K562 (cell line): ENCODE measurements at regions not wholly inside any gene's neighbourhood (a gene's known extent, or its start where the extent isn't known, plus 50 kb on each side); places are given as distances from the start of the nearest gene placed in this dataset.

Source experiments
- ATF6 ChIP-seq: sonication (generic); formaldehyde crosslinking; IDR thresholded peaks from 2 replicates; pipeline ENCODE4 v1.4.0; 2020; ENCODE audit warnings: mild to moderate bottlenecking, missing genetic modification reagents
- ELF4 ChIP-seq: fragments of 450-650 bp; formaldehyde crosslinking; IDR thresholded peaks from 2 replicates; pipeline ENCODE4 v1.4.0; 2022; ENCODE audit warnings: missing genetic modification characterization
- NCOR1 ChIP-seq: fragments of 450-650 bp; IDR thresholded peaks from 2 replicates; pipeline ENCODE4 v1.6.1; 2016; ENCODE audit warnings: mild to moderate bottlenecking, moderate library complexity
- NEUROD1 ChIP-seq: fragments of 150-350 bp; IDR thresholded peaks from 2 replicates; pipeline ENCODE4 v1.6.1; 2014; ENCODE audit warnings: borderline replicate concordance, low read length, low read depth; ENCODE audit not compliant: partially characterized antibody
- NFXL1 ChIP-seq: fragments of 450-650 bp; formaldehyde crosslinking; IDR thresholded peaks from 2 replicates; pipeline ENCODE4 v1.4.0; 2021; ENCODE audit warnings: mild to moderate bottlenecking
- SAP30 ChIP-seq: fragments of 200-600 bp; sonication (generic); IDR thresholded peaks from 2 replicates; pipeline ENCODE4 v1.6.1; 2012; ENCODE audit warnings: borderline replicate concordance, low read depth, mild to moderate bottlenecking, moderate library complexity, low read length, control low read depth, inconsistent platforms; ENCODE audit not compliant: insufficient read depth, poor library complexity, severe bottlenecking
- SPI1 ChIP-seq: IDR thresholded peaks from 2 replicates; pipeline ENCODE4 v1.6.1; 2011; ENCODE audit warnings: low read depth, low read length, control low read depth, borderline replicate concordance
- ZC3H8 ChIP-seq: fragments of 450-650 bp; IDR thresholded peaks from 2 replicates; pipeline ENCODE4 v1.6.1; 2017
- ZNF174 ChIP-seq: fragments of 250-450 bp; sonication (Bioruptor Pico); IDR thresholded peaks from 2 replicates; pipeline ENCODE4 v1.4.0; 2020; ENCODE audit warnings: mild to moderate bottlenecking
- ZNF217 ChIP-seq: sonication (generic); formaldehyde crosslinking; IDR thresholded peaks from 2 replicates; pipeline ENCODE4 v1.8.0; 2022; ENCODE audit warnings: mild to moderate bottlenecking, missing genetic modification reagents
- ZNF24 ChIP-seq: fragments of 450-650 bp; IDR thresholded peaks from 2 replicates; pipeline ENCODE4 v1.6.1; 2016
- ZNF384 ChIP-seq: IDR thresholded peaks from 2 replicates; pipeline ENCODE4 v1.6.1; 2012; ENCODE audit warnings: low read depth, low read length, improper control_type of control experiment
- ZNF436 ChIP-seq: fragments of 250-450, 450-650 bp; sonication (Bioruptor Pico); formaldehyde crosslinking; IDR thresholded peaks from 2 replicates; pipeline ENCODE4 v1.7.0; 2020; ENCODE audit warnings: mild to moderate bottlenecking
- ZNF584 ChIP-seq: fragments of 200-800 bp; sonication (Bioruptor generic); IDR thresholded peaks from 2 replicates; pipeline ENCODE4 v1.6.1; 2016; ENCODE audit warnings: low read depth, mild to moderate bottlenecking, missing genetic modification characterization, missing compliant biosample characterization
- TF ChIP-seq, protein P1 (sequence below): sonication (generic); formaldehyde crosslinking; IDR thresholded peaks from 2 replicates; pipeline ENCODE4 v1.8.0; 2022; ENCODE audit warnings: missing genetic modification reagents, mild to moderate bottlenecking, borderline replicate concordance
- TF ChIP-seq, protein P2 (sequence below), 3 experiments: fragments of 200-800 bp in 1 of 3; fragments of 250-450 bp in 1 of 3; fragments of 450-650 bp in 1 of 3; sonication (Bioruptor Pico) in 1 of 3; sonication (Bioruptor generic) in 1 of 3; formaldehyde crosslinking in 1 of 3; IDR thresholded peaks; 2 replicates each; pipeline versions ENCODE4 v1.6.1 to v1.8.0; 2016 to 2022; ENCODE audit warnings: mild to moderate bottlenecking in 2 of 3, missing genetic modification characterization in 2 of 3, missing compliant biosample characterization in 1 of 3, moderate library complexity in 1 of 3

GRCh38 chr9:108156270-108156998 lies 666.9 kb upstream of the KLF4 start (continued):
- TF ChIP-seq NCOR1 (peak; percentile 62), ZC3H8 (no peak), NFXL1 (CRISPR knock-in tag) (no peak), ZNF384 (no peak), SAP30 (no peak), ELF4 (CRISPR knock-in tag) (no peak), NEUROD1 (no peak), ZNF217 (CRISPR knock-in tag) (no peak), ZNF436 (CRISPR knock-in tag) (no peak), ZNF584 (no peak), ZNF24 (no peak), ZNF174 (CRISPR knock-in tag) (no peak), ATF6 (no peak), SPI1 (no peak)
- TF ChIP-seq, protein P1, sequence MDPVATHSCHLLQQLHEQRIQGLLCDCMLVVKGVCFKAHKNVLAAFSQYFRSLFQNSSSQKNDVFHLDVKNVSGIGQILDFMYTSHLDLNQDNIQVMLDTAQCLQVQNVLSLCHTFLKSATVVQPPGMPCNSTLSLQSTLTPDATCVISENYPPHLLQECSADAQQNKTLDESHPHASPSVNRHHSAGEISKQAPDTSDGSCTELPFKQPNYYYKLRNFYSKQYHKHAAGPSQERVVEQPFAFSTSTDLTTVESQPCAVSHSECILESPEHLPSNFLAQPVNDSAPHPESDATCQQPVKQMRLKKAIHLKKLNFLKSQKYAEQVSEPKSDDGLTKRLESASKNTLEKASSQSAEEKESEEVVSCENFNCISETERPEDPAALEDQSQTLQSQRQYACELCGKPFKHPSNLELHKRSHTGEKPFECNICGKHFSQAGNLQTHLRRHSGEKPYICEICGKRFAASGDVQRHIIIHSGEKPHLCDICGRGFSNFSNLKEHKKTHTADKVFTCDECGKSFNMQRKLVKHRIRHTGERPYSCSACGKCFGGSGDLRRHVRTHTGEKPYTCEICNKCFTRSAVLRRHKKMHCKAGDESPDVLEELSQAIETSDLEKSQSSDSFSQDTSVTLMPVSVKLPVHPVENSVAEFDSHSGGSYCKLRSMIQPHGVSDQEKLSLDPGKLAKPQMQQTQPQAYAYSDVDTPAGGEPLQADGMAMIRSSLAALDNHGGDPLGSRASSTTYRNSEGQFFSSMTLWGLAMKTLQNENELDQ (CRISPR knock-in tag), result no peak
- TF ChIP-seq, protein P2, sequence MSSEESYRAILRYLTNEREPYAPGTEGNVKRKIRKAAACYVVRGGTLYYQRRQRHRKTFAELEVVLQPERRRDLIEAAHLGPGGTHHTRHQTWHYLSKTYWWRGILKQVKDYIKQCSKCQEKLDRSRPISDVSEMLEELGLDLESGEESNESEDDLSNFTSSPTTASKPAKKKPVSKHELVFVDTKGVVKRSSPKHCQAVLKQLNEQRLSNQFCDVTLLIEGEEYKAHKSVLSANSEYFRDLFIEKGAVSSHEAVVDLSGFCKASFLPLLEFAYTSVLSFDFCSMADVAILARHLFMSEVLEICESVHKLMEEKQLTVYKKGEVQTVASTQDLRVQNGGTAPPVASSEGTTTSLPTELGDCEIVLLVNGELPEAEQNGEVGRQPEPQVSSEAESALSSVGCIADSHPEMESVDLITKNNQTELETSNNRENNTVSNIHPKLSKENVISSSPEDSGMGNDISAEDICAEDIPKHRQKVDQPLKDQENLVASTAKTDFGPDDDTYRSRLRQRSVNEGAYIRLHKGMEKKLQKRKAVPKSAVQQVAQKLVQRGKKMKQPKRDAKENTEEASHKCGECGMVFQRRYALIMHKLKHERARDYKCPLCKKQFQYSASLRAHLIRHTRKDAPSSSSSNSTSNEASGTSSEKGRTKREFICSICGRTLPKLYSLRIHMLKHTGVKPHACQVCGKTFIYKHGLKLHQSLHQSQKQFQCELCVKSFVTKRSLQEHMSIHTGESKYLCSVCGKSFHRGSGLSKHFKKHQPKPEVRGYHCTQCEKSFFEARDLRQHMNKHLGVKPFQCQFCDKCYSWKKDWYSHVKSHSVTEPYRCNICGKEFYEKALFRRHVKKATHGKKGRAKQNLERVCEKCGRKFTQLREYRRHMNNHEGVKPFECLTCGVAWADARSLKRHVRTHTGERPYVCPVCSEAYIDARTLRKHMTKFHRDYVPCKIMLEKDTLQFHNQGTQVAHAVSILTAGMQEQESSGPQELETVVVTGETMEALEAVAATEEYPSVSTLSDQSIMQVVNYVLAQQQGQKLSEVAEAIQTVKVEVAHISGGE (CRISPR knock-in tag; IDR thresholded peaks at IDR 0.05), result no peak
